H1 (cell line): ENCODE measurements at regions not wholly inside any gene's neighbourhood (a gene's known extent, or its start where the extent isn't known, plus 50 kb on each side); places are given as distances from the start of the nearest gene placed in this dataset.

Source experiments
- CBX5 ChIP-seq: fragments of 300-800, 300-1000 bp; sonication (generic); IDR thresholded peaks from 2 replicates; pipeline ENCODE4 v1.7.1; 2016; ENCODE audit warnings: antibody characterized with exemption, low read length, low read depth
- CHD1 ChIP-seq: IDR thresholded peaks from 2 replicates; pipeline ENCODE4 v1.6.1; 2012; ENCODE audit warnings: low read depth, low read length, improper control_type of control experiment

GRCh38 chr2:107570876-107571275, 255.8 kb upstream of the RGPD4 start (continued):
- no peak for TF ChIP-seq CHD1
- TF ChIP-seq CBX5 = no peak
